Suprapubic skin (tissue), 3 donors: ENCODE measurements at regions not wholly inside any gene's neighbourhood (a gene's known extent, or its start where the extent isn't known, plus 50 kb on each side); places are given as distances from the start of the nearest gene placed in this dataset.

Experiments used
- CTCF ChIP-seq, 2 donors: fragments of 200-600 bp in 1 of 2; fragments of 450-650 bp in 1 of 2; sonication (generic) in 1 of 2; IDR thresholded peaks; one replicate each; pipeline ENCODE4 v1.5.1; 2016 to 2019; ENCODE audit warnings: antibody characterized with exemption in 2 of 2, mild to moderate bottlenecking in 1 of 2, moderate library complexity in 1 of 2
- EP300 ChIP-seq: sonication (generic); formaldehyde crosslinking; IDR thresholded peaks from one replicate; pipeline ENCODE4 v1.6.1; 2017; ENCODE audit warnings: antibody characterized with exemption
- POLR2A ChIP-seq, 2 donors: fragments of 450-650 bp; IDR thresholded peaks; one replicate each; pipeline ENCODE4 v1.6.1; 2017; ENCODE audit warnings: antibody characterized with exemption in 2 of 2, mild to moderate bottlenecking in 2 of 2, moderate library complexity in 2 of 2

DNA sequence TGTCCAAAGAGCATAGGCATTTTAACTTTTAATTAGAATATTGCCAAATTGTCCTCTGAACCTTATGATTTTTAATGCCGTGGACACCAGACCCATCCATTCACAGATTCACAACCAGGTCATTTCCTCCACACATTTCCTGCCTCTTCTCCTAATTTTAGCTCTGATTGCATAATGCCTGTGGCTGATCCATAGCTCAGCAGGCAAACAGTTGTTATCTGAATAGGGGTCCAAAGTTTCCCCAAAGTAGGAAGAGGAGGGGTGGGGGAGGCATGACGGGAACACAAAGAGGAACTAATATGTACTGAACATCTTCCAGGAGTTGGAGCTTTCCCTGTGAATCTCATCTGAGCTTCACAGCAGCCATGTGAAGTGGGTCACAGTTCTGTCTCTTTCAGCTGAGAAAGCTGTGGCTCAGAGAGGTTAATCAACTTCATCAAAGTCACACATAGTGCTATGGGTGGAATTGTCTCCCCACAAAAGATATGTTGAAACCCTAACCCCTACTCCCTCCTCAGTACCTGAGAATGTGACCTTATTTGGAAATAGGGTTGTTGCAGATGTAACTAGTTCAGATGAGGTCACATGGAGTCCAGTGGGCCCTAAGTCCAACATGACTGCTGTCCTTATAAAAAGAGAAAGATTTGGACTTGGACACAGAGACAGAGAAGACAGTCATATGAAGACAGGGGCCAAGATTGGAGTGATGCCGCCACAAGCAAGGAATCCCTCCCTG is 106.7 kb upstream of the AGBL1 start:
- TF ChIP-seq CTCF (IDR thresholded peaks at IDR 0.05) (no peak), POLR2A (IDR thresholded peaks at IDR 0.05) (no peak), EP300 (no peak)
